DND-41 (cell line): ENCODE measurements at regions not wholly inside any gene's neighbourhood (a gene's known extent, or its start where the extent isn't known, plus 50 kb on each side); places are given as distances from the start of the nearest gene placed in this dataset.

ENCODE experiments used
- EZH2 ChIP-seq: IDR thresholded peaks from 3 replicates; pipeline ENCODE4 v1.6.1; 2012; ENCODE audit warnings: borderline replicate concordance, low read depth, mild to moderate bottlenecking, moderate library complexity, low read length, inconsistent platforms; ENCODE audit not compliant: severe bottlenecking
- TF ChIP-seq, protein P1 (sequence below): IDR thresholded peaks from 2 replicates; pipeline ENCODE4 v1.5.1; 2012; ENCODE audit warnings: borderline replicate concordance, low read length, moderate library complexity, mild to moderate bottlenecking; ENCODE audit not compliant: poor library complexity, severe bottlenecking; ENCODE audit errors: extremely low read depth

DNA sequence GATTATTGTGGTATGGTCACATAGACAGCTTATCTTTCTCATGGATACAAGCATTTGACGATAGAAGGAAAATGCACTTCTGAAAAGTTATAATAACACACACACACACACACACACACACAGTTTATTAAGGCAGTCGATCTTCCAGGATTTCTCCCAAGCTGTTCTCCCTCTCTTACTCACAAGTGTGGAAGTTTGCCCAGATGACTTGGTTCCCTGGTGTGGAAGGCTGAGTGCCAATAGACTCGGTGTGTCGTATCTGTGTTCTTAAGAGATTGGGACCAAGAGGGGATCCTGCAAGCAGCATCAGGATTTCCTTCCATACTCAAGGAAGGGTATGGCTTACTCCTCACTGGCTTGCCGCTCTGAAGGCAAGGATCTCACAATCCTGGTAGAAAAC is 279.6 kb downstream of the HS3ST3B1 start:
- TF ChIP-seq, protein P1, sequence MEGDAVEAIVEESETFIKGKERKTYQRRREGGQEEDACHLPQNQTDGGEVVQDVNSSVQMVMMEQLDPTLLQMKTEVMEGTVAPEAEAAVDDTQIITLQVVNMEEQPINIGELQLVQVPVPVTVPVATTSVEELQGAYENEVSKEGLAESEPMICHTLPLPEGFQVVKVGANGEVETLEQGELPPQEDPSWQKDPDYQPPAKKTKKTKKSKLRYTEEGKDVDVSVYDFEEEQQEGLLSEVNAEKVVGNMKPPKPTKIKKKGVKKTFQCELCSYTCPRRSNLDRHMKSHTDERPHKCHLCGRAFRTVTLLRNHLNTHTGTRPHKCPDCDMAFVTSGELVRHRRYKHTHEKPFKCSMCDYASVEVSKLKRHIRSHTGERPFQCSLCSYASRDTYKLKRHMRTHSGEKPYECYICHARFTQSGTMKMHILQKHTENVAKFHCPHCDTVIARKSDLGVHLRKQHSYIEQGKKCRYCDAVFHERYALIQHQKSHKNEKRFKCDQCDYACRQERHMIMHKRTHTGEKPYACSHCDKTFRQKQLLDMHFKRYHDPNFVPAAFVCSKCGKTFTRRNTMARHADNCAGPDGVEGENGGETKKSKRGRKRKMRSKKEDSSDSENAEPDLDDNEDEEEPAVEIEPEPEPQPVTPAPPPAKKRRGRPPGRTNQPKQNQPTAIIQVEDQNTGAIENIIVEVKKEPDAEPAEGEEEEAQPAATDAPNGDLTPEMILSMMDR = no peak
- TF ChIP-seq EZH2 = no peak
